ENCODE measurements at regions not wholly inside any gene's neighbourhood (a gene's known extent, or its start where the extent isn't known, plus 50 kb on each side); places are given as distances from the start of the nearest gene placed in this dataset.

GRCh38 chr13:62564770-62565169 lies 1149.1 kb upstream of the PCDH20 start:
- TF ChIP-seq CEBPB (IDR thresholded peaks at IDR 0.05) (no peak), YY1 (IDR thresholded peaks at IDR 0.05; ENCODE audit: low read depth) (no peak), EP300 (IDR thresholded peaks at IDR 0.05; ENCODE audit: borderline replicate concordance) (no peak), RAD21 (IDR thresholded peaks at IDR 0.05; ENCODE audit: low read depth) (no peak), EGR1 (IDR thresholded peaks at IDR 0.05) (no peak), TAF1 (IDR thresholded peaks at IDR 0.05; ENCODE audit: low read depth) (no peak), MAX (IDR thresholded peaks at IDR 0.05) (no peak), FOXM1 (IDR thresholded peaks at IDR 0.05; ENCODE audit: borderline replicate concordance, low read depth) (no peak), ZBTB7A (IDR thresholded peaks at IDR 0.05; ENCODE audit: low read depth) (no peak), REST (IDR thresholded peaks at IDR 0.05; ENCODE audit: low read depth) (no peak), CREB1 (IDR thresholded peaks at IDR 0.05; ENCODE audit: low read depth) (no peak), NFIC (IDR thresholded peaks at IDR 0.05) (no peak), TCF12 (IDR thresholded peaks at IDR 0.05; ENCODE audit: low read depth) (no peak)
